Tibial nerve (tissue), 4 donors: ENCODE measurements at regions not wholly inside any gene's neighbourhood (a gene's known extent, or its start where the extent isn't known, plus 50 kb on each side); places are given as distances from the start of the nearest gene placed in this dataset.

Source experiments
- CTCF ChIP-seq, 5 experiments: fragments of 200-600 bp in 3 of 5; fragments of 450-650 bp in 2 of 5; sonication (generic) in 3 of 5; IDR thresholded peaks; one replicate each; pipeline ENCODE4 v1.5.1; 2016 to 2019; ENCODE audit warnings: antibody characterized with exemption in 5 of 5, mild to moderate bottlenecking in 3 of 5, moderate library complexity in 2 of 5
- EP300 ChIP-seq, 2 donors: sonication (generic); formaldehyde crosslinking; IDR thresholded peaks; one replicate each; pipeline ENCODE4 v1.6.1; 2017; ENCODE audit warnings: antibody characterized with exemption in 2 of 2, mild to moderate bottlenecking in 1 of 2
- POLR2A ChIP-seq, 2 donors: fragments of 450-650 bp; IDR thresholded peaks; one replicate each; pipeline ENCODE4 v1.6.1; 2017; ENCODE audit warnings: antibody characterized with exemption in 2 of 2, mild to moderate bottlenecking in 2 of 2, moderate library complexity in 2 of 2

DNA sequence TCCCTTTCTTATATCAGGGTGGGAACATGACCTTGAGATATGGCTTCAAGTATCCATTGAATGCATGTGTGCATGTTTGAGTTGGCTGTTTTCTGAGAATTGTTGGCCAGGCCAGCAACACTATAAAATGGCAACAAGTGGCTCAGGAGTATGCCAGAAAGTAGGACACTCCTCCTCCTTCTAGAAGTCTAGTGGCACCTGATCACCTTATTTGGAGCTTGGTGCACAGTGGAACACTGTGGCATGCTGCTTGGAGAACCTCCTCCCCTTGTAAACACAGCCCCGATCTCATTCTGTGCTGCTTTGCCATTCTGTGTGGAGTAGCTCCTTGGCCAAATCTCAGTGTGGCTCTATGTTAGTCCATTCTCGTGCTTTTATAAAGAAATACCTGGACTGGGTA, 114.8 kb upstream of the NDN start:
- TF ChIP-seq CTCF (IDR thresholded peaks at IDR 0.05) = no peak
- no peak for TF ChIP-seq POLR2A (IDR thresholded peaks at IDR 0.05)
- no peak for TF ChIP-seq EP300 (IDR thresholded peaks at IDR 0.05)
